ENCODE measurements at regions not wholly inside any gene's neighbourhood (a gene's known extent, or its start where the extent isn't known, plus 50 kb on each side); places are given as distances from the start of the nearest gene placed in this dataset.

- no peak overlapping the region for H3K27ac ChIP-seq
- no peaks in the 10 kb centered on the region for H3K27me3 ChIP-seq (replicated peaks; ENCODE audit: insufficient read depth)
- H3K9me3 ChIP-seq: no peaks in the 10 kb centered on the region
- no peak for DNase-seq (ENCODE audit: low spot score)
- H3K4me3 ChIP-seq: no peak overlapping the region
- no peaks in the 10 kb centered on the region for H3K4me1 ChIP-seq (replicated peaks)
- 89% methylated on average over 3 of the region's 3 CpGs for WGBS
- intact Hi-C loops (cut with DNase I): no loop called here
- TF ChIP-seq, protein P1, sequence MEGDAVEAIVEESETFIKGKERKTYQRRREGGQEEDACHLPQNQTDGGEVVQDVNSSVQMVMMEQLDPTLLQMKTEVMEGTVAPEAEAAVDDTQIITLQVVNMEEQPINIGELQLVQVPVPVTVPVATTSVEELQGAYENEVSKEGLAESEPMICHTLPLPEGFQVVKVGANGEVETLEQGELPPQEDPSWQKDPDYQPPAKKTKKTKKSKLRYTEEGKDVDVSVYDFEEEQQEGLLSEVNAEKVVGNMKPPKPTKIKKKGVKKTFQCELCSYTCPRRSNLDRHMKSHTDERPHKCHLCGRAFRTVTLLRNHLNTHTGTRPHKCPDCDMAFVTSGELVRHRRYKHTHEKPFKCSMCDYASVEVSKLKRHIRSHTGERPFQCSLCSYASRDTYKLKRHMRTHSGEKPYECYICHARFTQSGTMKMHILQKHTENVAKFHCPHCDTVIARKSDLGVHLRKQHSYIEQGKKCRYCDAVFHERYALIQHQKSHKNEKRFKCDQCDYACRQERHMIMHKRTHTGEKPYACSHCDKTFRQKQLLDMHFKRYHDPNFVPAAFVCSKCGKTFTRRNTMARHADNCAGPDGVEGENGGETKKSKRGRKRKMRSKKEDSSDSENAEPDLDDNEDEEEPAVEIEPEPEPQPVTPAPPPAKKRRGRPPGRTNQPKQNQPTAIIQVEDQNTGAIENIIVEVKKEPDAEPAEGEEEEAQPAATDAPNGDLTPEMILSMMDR (IDR thresholded peaks at IDR 0.05): no peak
- TF ChIP-seq POLR2AphosphoS5 (IDR thresholded peaks at IDR 0.05) (no peak), POLR2A (IDR thresholded peaks at IDR 0.05) (no peak)
- H3K36me3 ChIP-seq: no peaks in the 10 kb centered on the region
Observed at GRCh38 chr7:89507034-89507433, 647.2 kb upstream of the STEAP1 start.

GRCh38 chr7:89511900-89512299, 642.4 kb upstream of the STEAP1 start:
- Histone ChIP-seq H3K36me3 (no peaks in the 10 kb centered on the region), H3K9me3 (no peaks in the 10 kb centered on the region), H3K4me3 (no peak overlapping the region), H3K4me1 (replicated peaks) (no peaks in the 10 kb centered on the region), H3K27ac (no peak overlapping the region), H3K27me3 (replicated peaks; ENCODE audit: insufficient read depth) (no peaks in the 10 kb centered on the region)
- intact Hi-C loops (cut with DNase I): no loop called here
- 95% methylated on average over 1 of the region's 1 CpG for WGBS
- no peak for DNase-seq (ENCODE audit: low spot score)
- TF ChIP-seq POLR2A (IDR thresholded peaks at IDR 0.05) (no peak), POLR2AphosphoS5 (IDR thresholded peaks at IDR 0.05) (no peak)
- TF ChIP-seq, protein P1 (IDR thresholded peaks at IDR 0.05): no peak

DNA sequence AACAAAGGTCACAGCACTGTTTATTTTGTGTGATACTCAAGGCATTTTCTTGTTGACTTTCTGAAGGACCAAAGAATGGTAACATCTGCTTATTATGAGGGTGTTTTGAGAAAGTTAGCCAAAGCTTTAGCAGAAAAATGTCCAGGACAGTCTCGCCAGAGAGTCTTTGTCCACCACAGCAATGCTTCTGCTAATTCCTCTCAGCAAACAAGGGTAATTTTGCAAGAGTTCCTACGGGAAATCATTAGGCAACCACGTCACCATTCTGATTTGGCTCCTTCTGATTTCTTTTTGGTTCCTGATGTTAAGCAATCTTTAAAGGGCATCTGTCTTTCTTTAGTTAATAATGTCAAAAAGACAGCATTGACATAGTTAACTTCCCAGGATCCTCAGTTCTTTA, 639.3 kb upstream of the STEAP1 start:
- H3K27ac ChIP-seq: no peak overlapping the region
- WGBS: 81% methylated on average over 3 of the region's 3 CpGs
- intact Hi-C loops (cut with DNase I): no loop called here
- H3K36me3 ChIP-seq: no peaks in the 10 kb centered on the region
- no peaks in the 10 kb centered on the region for H3K9me3 ChIP-seq
- H3K4me3 ChIP-seq: no peak overlapping the region
- H3K27me3 ChIP-seq (replicated peaks; ENCODE audit: insufficient read depth): no peaks in the 10 kb centered on the region
- TF ChIP-seq POLR2AphosphoS5 (IDR thresholded peaks at IDR 0.05) (no peak), POLR2A (IDR thresholded peaks at IDR 0.05) (no peak)
- TF ChIP-seq, protein P1 (IDR thresholded peaks at IDR 0.05): no peak
- H3K4me1 ChIP-seq (replicated peaks): no peaks in the 10 kb centered on the region
- DNase-seq (ENCODE audit: low spot score): no peak

DNA sequence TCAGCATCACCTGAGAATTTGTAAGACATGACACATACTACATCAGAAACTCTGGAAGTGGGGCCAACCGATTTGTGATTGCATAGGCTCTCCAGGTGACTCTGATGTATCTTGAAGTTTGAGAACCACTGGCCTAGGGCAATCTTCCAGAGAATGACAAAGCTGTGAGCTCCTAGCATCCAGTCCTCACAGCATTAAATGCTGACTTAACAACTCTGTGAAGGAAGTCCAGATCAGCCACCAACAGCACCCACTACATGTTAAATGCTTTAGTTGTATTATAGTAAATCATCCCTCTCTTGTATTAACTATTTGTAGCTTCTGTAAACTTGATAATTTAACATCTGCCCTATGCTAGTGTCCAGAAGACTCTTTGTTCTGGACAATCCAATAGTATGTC, 636.5 kb upstream of the STEAP1 start:
- Histone ChIP-seq H3K27me3 (replicated peaks; ENCODE audit: insufficient read depth) (no peaks in the 10 kb centered on the region), H3K4me3 (no peak overlapping the region), H3K4me1 (replicated peaks) (no peaks in the 10 kb centered on the region), H3K27ac (no peak overlapping the region), H3K9me3 (no peaks in the 10 kb centered on the region), H3K36me3 (no peaks in the 10 kb centered on the region)
- no peak for DNase-seq (ENCODE audit: low spot score)
- TF ChIP-seq POLR2A (IDR thresholded peaks at IDR 0.05): no peak
- no peak for TF ChIP-seq POLR2AphosphoS5 (IDR thresholded peaks at IDR 0.05)
- TF ChIP-seq, protein P1 (IDR thresholded peaks at IDR 0.05): no peak
- intact Hi-C loops (cut with DNase I): no loop called here
- WGBS: 100% methylated on average over 1 of the region's 1 CpG

- no peak for TF ChIP-seq POLR2AphosphoS5 (IDR thresholded peaks at IDR 0.05)
- TF ChIP-seq POLR2A (IDR thresholded peaks at IDR 0.05): no peak
- TF ChIP-seq, protein P1 (IDR thresholded peaks at IDR 0.05): no peak
- intact Hi-C loops (cut with DNase I): no loop called here
- no peaks in the 10 kb centered on the region for H3K36me3 ChIP-seq
- DNase-seq (ENCODE audit: low spot score): no peak
- no peaks in the 10 kb centered on the region for H3K4me1 ChIP-seq (replicated peaks)
- no peak overlapping the region for H3K27ac ChIP-seq
- no peaks in the 10 kb centered on the region for H3K9me3 ChIP-seq
- no peak overlapping the region for H3K4me3 ChIP-seq
- 73% methylated on average over 1 of the region's 1 CpG for WGBS
- H3K27me3 ChIP-seq (replicated peaks; ENCODE audit: insufficient read depth): no peaks in the 10 kb centered on the region
Observed at GRCh38 chr7:89549768-89550167, 604.5 kb upstream of the STEAP1 start.

Data from prostate gland (tissue), 2 donors.